SK-N-SH treated with all-trans-retinoic acid at 6 μM for 48 hours (cell line): ENCODE measurements at regions not wholly inside any gene's neighbourhood (a gene's known extent, or its start where the extent isn't known, plus 50 kb on each side); places are given as distances from the start of the nearest gene placed in this dataset.
A peak's percentile ranks its signal among the peaks of the same experiment; 100 is the strongest.

Experiments
- CSRNP3 ChIP-seq: fragments of 250-450 bp; sonication (Bioruptor Pico); IDR thresholded peaks from 2 replicates; pipeline ENCODE4 v1.5.1; 2021; ENCODE audit warnings: mild to moderate bottlenecking, moderate library complexity
- ESRRG ChIP-seq: fragments of 250-450 bp; sonication (Bioruptor Pico); IDR thresholded peaks from 2 replicates; pipeline ENCODE4 v1.6.1; 2021; ENCODE audit warnings: mild to moderate bottlenecking
- ISL1 ChIP-seq: fragments of 250-450 bp; sonication (Bioruptor Pico); IDR thresholded peaks from 2 replicates; pipeline ENCODE4 v2.1.2; 2022; ENCODE audit warnings: mild to moderate bottlenecking, moderate library complexity
- OSR1 ChIP-seq: fragments of 250-450 bp; sonication (Bioruptor Pico); IDR thresholded peaks from 2 replicates; pipeline ENCODE4 v1.8.0; 2022; ENCODE audit warnings: moderate library complexity, mild to moderate bottlenecking, inconsistent platforms
- PATZ1 ChIP-seq: fragments of 250-450 bp; sonication (Bioruptor Pico); IDR thresholded peaks from 2 replicates; pipeline ENCODE4 v1.8.0; 2020; ENCODE audit warnings: mild to moderate bottlenecking, moderate library complexity, borderline replicate concordance
- RARB ChIP-seq: fragments of 250-450 bp; sonication (Bioruptor Pico); IDR thresholded peaks from 2 replicates; pipeline ENCODE4 v1.8.0; 2021; ENCODE audit warnings: mild to moderate bottlenecking, moderate library complexity
- SNAI2 ChIP-seq: fragments of 250-450 bp; sonication (Bioruptor Pico); IDR thresholded peaks from 2 replicates; pipeline ENCODE4 v1.5.0; 2020; ENCODE audit warnings: mild to moderate bottlenecking, moderate library complexity
- TCF4 ChIP-seq: fragments of 250-450 bp; sonication (Bioruptor Pico); IDR thresholded peaks from 2 replicates; pipeline ENCODE4 v1.8.0; 2021; ENCODE audit warnings: mild to moderate bottlenecking, moderate library complexity, borderline replicate concordance
- ZFP3 ChIP-seq: fragments of 250-450 bp; sonication (Bioruptor Pico); IDR thresholded peaks from 2 replicates; pipeline ENCODE4 v1.5.0; 2020; ENCODE audit warnings: mild to moderate bottlenecking, moderate library complexity
- ZFP30 ChIP-seq: fragments of 450-650 bp; formaldehyde crosslinking; IDR thresholded peaks from 2 replicates; pipeline ENCODE4 v1.5.0; 2022; ENCODE audit warnings: mild to moderate bottlenecking, moderate library complexity
- ZNF565 ChIP-seq: fragments of 450-650 bp; formaldehyde crosslinking; conservative IDR thresholded peaks from 2 replicates; pipeline ENCODE4 v1.5.0; 2020; ENCODE audit warnings: low read depth, mild to moderate bottlenecking, moderate library complexity
- ZNF8 ChIP-seq: fragments of 450-650 bp; formaldehyde crosslinking; IDR thresholded peaks from 2 replicates; pipeline ENCODE4 v1.5.0; 2020; ENCODE audit warnings: mild to moderate bottlenecking, moderate library complexity
- TF ChIP-seq, protein P1 (sequence below): fragments of 250-450 bp; sonication (Bioruptor Pico); IDR thresholded peaks from 2 replicates; pipeline ENCODE4 v1.5.1; 2020; ENCODE audit warnings: low read depth, mild to moderate bottlenecking, moderate library complexity
- TF ChIP-seq, protein P2 (sequence below): fragments of 250-450 bp; sonication (Bioruptor Pico); IDR thresholded peaks from 2 replicates; pipeline ENCODE4 v1.5.0; 2020; ENCODE audit warnings: mild to moderate bottlenecking, moderate library complexity

DNA sequence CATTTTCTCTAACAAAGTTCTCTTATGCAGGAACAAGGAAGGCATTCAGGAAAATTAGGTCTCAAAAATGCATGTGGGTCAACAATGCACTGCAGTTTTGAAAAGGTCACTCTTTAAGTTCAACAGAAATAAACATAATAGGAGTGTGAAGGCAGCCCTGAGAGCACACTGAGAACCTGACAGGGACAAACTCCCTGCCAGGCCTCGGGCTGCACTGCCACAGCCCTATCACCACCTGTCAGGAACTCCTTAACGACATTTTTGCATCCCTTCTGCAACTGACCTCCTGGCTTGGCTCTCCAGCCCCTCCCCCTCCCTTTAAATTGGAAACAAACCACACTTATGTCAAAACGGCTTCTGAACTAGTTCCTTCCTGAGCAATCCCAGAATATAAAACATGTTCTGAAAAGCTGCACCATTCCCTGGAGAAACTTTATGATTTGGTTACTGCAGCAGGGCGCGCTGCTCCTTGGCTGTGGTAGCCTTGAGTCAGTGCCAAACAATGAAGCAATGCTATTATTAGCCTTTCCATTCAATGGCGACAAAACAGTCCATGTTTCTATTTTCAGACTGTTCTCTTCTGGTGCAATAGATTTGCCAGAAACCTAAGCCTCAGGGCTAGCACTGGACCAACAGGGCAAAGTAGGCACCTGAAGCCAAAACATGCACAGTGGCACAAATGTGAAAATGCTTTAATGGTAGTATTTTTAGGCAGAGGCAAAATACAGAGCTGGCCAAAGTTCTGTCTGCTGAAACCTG is 160.1 kb upstream of the ZNF608 start:
- TF ChIP-seq, protein P1, sequence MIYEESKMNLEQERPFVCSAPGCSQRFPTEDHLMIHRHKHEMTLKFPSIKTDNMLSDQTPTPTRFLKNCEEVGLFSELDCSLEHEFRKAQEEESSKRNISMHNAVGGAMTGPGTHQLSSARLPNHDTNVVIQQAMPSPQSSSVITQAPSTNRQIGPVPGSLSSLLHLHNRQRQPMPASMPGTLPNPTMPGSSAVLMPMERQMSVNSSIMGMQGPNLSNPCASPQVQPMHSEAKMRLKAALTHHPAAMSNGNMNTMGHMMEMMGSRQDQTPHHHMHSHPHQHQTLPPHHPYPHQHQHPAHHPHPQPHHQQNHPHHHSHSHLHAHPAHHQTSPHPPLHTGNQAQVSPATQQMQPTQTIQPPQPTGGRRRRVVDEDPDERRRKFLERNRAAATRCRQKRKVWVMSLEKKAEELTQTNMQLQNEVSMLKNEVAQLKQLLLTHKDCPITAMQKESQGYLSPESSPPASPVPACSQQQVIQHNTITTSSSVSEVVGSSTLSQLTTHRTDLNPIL (CRISPR knock-in tag): no peak
- TF ChIP-seq CSRNP3: no peak
- TF ChIP-seq ESRRG (CRISPR knock-in tag): no peak
- TF ChIP-seq, protein P2, sequence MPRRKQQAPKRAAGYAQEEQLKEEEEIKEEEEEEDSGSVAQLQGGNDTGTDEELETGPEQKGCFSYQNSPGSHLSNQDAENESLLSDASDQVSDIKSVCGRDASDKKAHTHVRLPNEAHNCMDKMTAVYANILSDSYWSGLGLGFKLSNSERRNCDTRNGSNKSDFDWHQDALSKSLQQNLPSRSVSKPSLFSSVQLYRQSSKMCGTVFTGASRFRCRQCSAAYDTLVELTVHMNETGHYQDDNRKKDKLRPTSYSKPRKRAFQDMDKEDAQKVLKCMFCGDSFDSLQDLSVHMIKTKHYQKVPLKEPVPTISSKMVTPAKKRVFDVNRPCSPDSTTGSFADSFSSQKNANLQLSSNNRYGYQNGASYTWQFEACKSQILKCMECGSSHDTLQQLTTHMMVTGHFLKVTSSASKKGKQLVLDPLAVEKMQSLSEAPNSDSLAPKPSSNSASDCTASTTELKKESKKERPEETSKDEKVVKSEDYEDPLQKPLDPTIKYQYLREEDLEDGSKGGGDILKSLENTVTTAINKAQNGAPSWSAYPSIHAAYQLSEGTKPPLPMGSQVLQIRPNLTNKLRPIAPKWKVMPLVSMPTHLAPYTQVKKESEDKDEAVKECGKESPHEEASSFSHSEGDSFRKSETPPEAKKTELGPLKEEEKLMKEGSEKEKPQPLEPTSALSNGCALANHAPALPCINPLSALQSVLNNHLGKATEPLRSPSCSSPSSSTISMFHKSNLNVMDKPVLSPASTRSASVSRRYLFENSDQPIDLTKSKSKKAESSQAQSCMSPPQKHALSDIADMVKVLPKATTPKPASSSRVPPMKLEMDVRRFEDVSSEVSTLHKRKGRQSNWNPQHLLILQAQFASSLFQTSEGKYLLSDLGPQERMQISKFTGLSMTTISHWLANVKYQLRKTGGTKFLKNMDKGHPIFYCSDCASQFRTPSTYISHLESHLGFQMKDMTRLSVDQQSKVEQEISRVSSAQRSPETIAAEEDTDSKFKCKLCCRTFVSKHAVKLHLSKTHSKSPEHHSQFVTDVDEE: 0 out of 2 replicates have a peak, but pooled peaks have one; percentile 8
- no peak for TF ChIP-seq ZFP30 (CRISPR knock-in tag)
- no peak for TF ChIP-seq RARB (CRISPR knock-in tag)
- TF ChIP-seq ZNF565 (CRISPR knock-in tag): no peak
- no peak for TF ChIP-seq PATZ1 (CRISPR knock-in tag)
- no peak for TF ChIP-seq SNAI2 (CRISPR knock-in tag)
- TF ChIP-seq ISL1 (CRISPR knock-in tag): peak; percentile 61
- TF ChIP-seq TCF4 (CRISPR knock-in tag): no peak
- no peak for TF ChIP-seq ZFP3
- no peak for TF ChIP-seq ZNF8 (CRISPR knock-in tag)
- TF ChIP-seq OSR1: no peak
